MM.1S (cell line): ENCODE measurements at regions not wholly inside any gene's neighbourhood (a gene's known extent, or its start where the extent isn't known, plus 50 kb on each side); places are given as distances from the start of the nearest gene placed in this dataset.

Source experiments
- DNase-seq: peaks from one replicate; pipeline ENCODE4 v3.0.0-alpha.2; 2015
- H2AFZ ChIP-seq: fragments of 300-600 bp; sonication (generic); 2 replicates; pipeline ENCODE4 v1.6.0; 2016; ENCODE audit warnings: antibody characterized with exemption, low read length
- H3F3A ChIP-seq: fragments of 300-600 bp; sonication (generic); 2 replicates; pipeline ENCODE4 v1.6.1; 2016; ENCODE audit warnings: mild to moderate bottlenecking, antibody characterized with exemption, low read length, moderate library complexity, mixed read lengths; ENCODE audit not compliant: insufficient read depth
- H3K27ac ChIP-seq: fragments of 300-600 bp; sonication (generic); 2 replicates; pipeline ENCODE4 v1.5.1; 2016; ENCODE audit warnings: mild to moderate bottlenecking, low read length
- H3K27me3 ChIP-seq: fragments of 300-600 bp; sonication (generic); replicated peaks from 2 replicates; pipeline ENCODE4 v1.6.0; 2016; ENCODE audit warnings: low read length; ENCODE audit not compliant: insufficient read depth
- H3K36me3 ChIP-seq: fragments of 300-600 bp; sonication (generic); replicated peaks from 2 replicates; pipeline ENCODE4 v1.6.1; 2016; ENCODE audit warnings: mild to moderate bottlenecking, low read length, mixed read lengths; ENCODE audit not compliant: insufficient read depth
- H3K4me1 ChIP-seq: fragments of 300-600 bp; sonication (generic); 2 replicates; pipeline ENCODE4 v1.6.1; 2016; ENCODE audit warnings: low read length, mixed read lengths
- H3K4me2 ChIP-seq: fragments of 300-600 bp; sonication (generic); 2 replicates; pipeline ENCODE4 v1.6.0; 2016; ENCODE audit warnings: low read depth, low read length
- H3K4me3 ChIP-seq: fragments of 300-600 bp; sonication (generic); 2 replicates; pipeline ENCODE4 v1.5.1; 2016; ENCODE audit warnings: low read length, mixed read lengths
- H3K79me2 ChIP-seq: fragments of 300-600 bp; sonication (generic); 2 replicates; pipeline ENCODE4 v1.6.1; 2016; ENCODE audit warnings: mixed run types, low read length, mixed read lengths
- H3K9ac ChIP-seq: fragments of 300-600 bp; sonication (generic); 2 replicates; pipeline ENCODE4 v1.6.1; 2016; ENCODE audit warnings: low read length, mixed read lengths
- H3K9me2 ChIP-seq: fragments of 300-600 bp; sonication (generic); replicated peaks from 2 replicates; pipeline ENCODE4 v1.6.1; 2016; ENCODE audit warnings: mild to moderate bottlenecking, low read length, mixed read lengths; ENCODE audit not compliant: insufficient read depth
- H3K9me3 ChIP-seq: fragments of 300-600 bp; sonication (generic); replicated peaks from 2 replicates; pipeline ENCODE4 v1.6.1; 2016; ENCODE audit warnings: mild to moderate bottlenecking, low read length, mixed read lengths; ENCODE audit not compliant: insufficient read depth
- H4K20me1 ChIP-seq: fragments of 300-600 bp; sonication (generic); 2 replicates; pipeline ENCODE4 v1.6.1; 2016; ENCODE audit warnings: mild to moderate bottlenecking, low read length, moderate library complexity, mixed read lengths; ENCODE audit not compliant: insufficient read depth
- CTCF ChIP-seq: fragments of 300-600 bp; sonication (generic); IDR thresholded peaks from 2 replicates; pipeline ENCODE4 v1.5.1; 2016; ENCODE audit warnings: antibody characterized with exemption, low read length, mixed read lengths
- EZH2 ChIP-seq: fragments of 300-600 bp; sonication (generic); optimal IDR thresholded peaks from 2 replicates; pipeline ENCODE3; 2017; ENCODE audit warnings: low read depth, mild to moderate bottlenecking, antibody characterized with exemption, low read length, mixed read lengths
- EZH2phosphoT487 ChIP-seq: fragments of 300-600 bp; sonication (generic); IDR thresholded peaks from 2 replicates; pipeline ENCODE4 v1.6.1; 2018; ENCODE audit warnings: antibody characterized with exemption, low read length

- no peaks in the 10 kb centered on the region for H3K27me3 ChIP-seq
- no peaks in the 10 kb centered on the region for H3K36me3 ChIP-seq
- H3K27ac ChIP-seq: no peak overlapping the region
- DNase-seq: no peak
- no peaks in the 10 kb centered on the region for H3F3A ChIP-seq
- H4K20me1 ChIP-seq: no peaks in the 10 kb centered on the region
- no peak overlapping the region for H2AFZ ChIP-seq
- H3K4me3 ChIP-seq: no peak overlapping the region
- no peak for TF ChIP-seq EZH2phosphoT487
- H3K9me3 ChIP-seq: no peaks in the 10 kb centered on the region
- H3K9ac ChIP-seq: no peak overlapping the region
- H3K9me2 ChIP-seq: no peaks in the 10 kb centered on the region
- no peak overlapping the region for H3K4me2 ChIP-seq
- H3K4me1 ChIP-seq: no peaks in the 10 kb centered on the region
- H3K79me2 ChIP-seq: no peaks in the 10 kb centered on the region
Measured at GRCh38 chr14:83867566-83868225, 1662.2 kb upstream of the FLRT2 start.

GRCh38 chr14:83870546-83871270, 1659.2 kb upstream of the FLRT2 start:
- H3F3A ChIP-seq: no peaks in the 10 kb centered on the region
- H3K9me3 ChIP-seq: no peaks in the 10 kb centered on the region
- H3K9ac ChIP-seq: no peak overlapping the region
- no peaks in the 10 kb centered on the region for H3K27me3 ChIP-seq
- no peaks in the 10 kb centered on the region for H3K9me2 ChIP-seq
- no peaks in the 10 kb centered on the region for H3K36me3 ChIP-seq
- no peaks in the 10 kb centered on the region for H4K20me1 ChIP-seq
- no peak overlapping the region for H3K4me2 ChIP-seq
- H3K79me2 ChIP-seq: no peaks in the 10 kb centered on the region
- H3K4me1 ChIP-seq: no peaks in the 10 kb centered on the region
- no peak overlapping the region for H3K27ac ChIP-seq
- H2AFZ ChIP-seq: no peak overlapping the region
- H3K4me3 ChIP-seq: no peak overlapping the region
- TF ChIP-seq EZH2: no peak
- TF ChIP-seq CTCF: no peak
- no peak for TF ChIP-seq EZH2phosphoT487
- DNase-seq: no peak

GRCh38 chr14:83873669-83874068, 1656.3 kb upstream of the FLRT2 start:
- no peaks in the 10 kb centered on the region for H3K27me3 ChIP-seq
- DNase-seq: no peak
- no peaks in the 10 kb centered on the region for H3K4me1 ChIP-seq
- H3K9me2 ChIP-seq: no peaks in the 10 kb centered on the region
- H3K79me2 ChIP-seq: no peaks in the 10 kb centered on the region
- no peak overlapping the region for H2AFZ ChIP-seq
- no peaks in the 10 kb centered on the region for H3K36me3 ChIP-seq
- no peaks in the 10 kb centered on the region for H4K20me1 ChIP-seq
- no peaks in the 10 kb centered on the region for H3F3A ChIP-seq
- H3K4me3 ChIP-seq: no peak overlapping the region
- no peak overlapping the region for H3K9ac ChIP-seq
- no peaks in the 10 kb centered on the region for H3K9me3 ChIP-seq
- no peak overlapping the region for H3K27ac ChIP-seq
- no peak overlapping the region for H3K4me2 ChIP-seq
- TF ChIP-seq EZH2phosphoT487 (no peak), CTCF (no peak), EZH2 (no peak)

GRCh38 chr14:83874662-83875061, 1655.3 kb upstream of the FLRT2 start:
- H3K9me3 ChIP-seq: no peaks in the 10 kb centered on the region
- H3K27ac ChIP-seq: no peak overlapping the region
- H2AFZ ChIP-seq: no peak overlapping the region
- no peaks in the 10 kb centered on the region for H3K79me2 ChIP-seq
- H3K4me3 ChIP-seq: no peak overlapping the region
- no peaks in the 10 kb centered on the region for H3K4me1 ChIP-seq
- no peaks in the 10 kb centered on the region for H3K36me3 ChIP-seq
- H3K4me2 ChIP-seq: no peak overlapping the region
- TF ChIP-seq EZH2phosphoT487: no peak
- no peaks in the 10 kb centered on the region for H3K27me3 ChIP-seq
- no peak for DNase-seq
- no peaks in the 10 kb centered on the region for H3F3A ChIP-seq
- no peak overlapping the region for H3K9ac ChIP-seq
- H3K9me2 ChIP-seq: no peaks in the 10 kb centered on the region
- no peaks in the 10 kb centered on the region for H4K20me1 ChIP-seq
